Fibroblast of lung (primary cell): ENCODE measurements at regions not wholly inside any gene's neighbourhood (a gene's known extent, or its start where the extent isn't known, plus 50 kb on each side); places are given as distances from the start of the nearest gene placed in this dataset.

Source experiments
- DNase-seq, 2 donors: peaks; one replicate each; pipeline versions ENCODE4 v3.0.0 to v3.0.0-alpha.2; 2010; ENCODE audit warnings: low read depth in 2 of 2
- H2AFZ ChIP-seq: 2 replicates; pipeline ENCODE4 v1.5.1; 2012; ENCODE audit warnings: low read length, control low read depth, inconsistent platforms
- H3K27ac ChIP-seq: 2 replicates; pipeline ENCODE4 v1.5.1; 2011; ENCODE audit warnings: low read length, control low read depth; ENCODE audit not compliant: insufficient read depth
- H3K27me3 ChIP-seq: 2 replicates; pipeline ENCODE4 v1.5.1; 2011; ENCODE audit warnings: mild to moderate bottlenecking, low read length; ENCODE audit not compliant: control insufficient read depth, insufficient read depth
- H3K36me3 ChIP-seq: 2 replicates; pipeline ENCODE4 v1.5.1; 2011; ENCODE audit warnings: low read length; ENCODE audit not compliant: control insufficient read depth, insufficient read depth
- H3K4me1 ChIP-seq: 2 replicates; pipeline ENCODE4 v1.5.1; 2011; ENCODE audit warnings: low read length; ENCODE audit not compliant: control insufficient read depth, insufficient read depth; ENCODE audit errors: extremely low read depth
- H3K4me2 ChIP-seq: 2 replicates; pipeline ENCODE4 v1.5.1; 2011; ENCODE audit warnings: low read length, control low read depth; ENCODE audit not compliant: insufficient read depth; ENCODE audit errors: extremely low read depth
- H3K4me3 ChIP-seq, 4 experiments: fragments of 200-600 bp in 1 of 4; sonication (generic) in 1 of 4; replicated peaks in 1 of 4; 2 replicates each; pipeline ENCODE4 v1.5.1; 2011 to 2016; ENCODE audit warnings: low read length in 4 of 4, low read depth in 3 of 4, mild to moderate bottlenecking in 3 of 4, control low read depth in 2 of 4, inconsistent platforms in 1 of 4, mixed read lengths in 1 of 4; ENCODE audit not compliant: insufficient read depth in 1 of 4; ENCODE audit errors: control extremely low read depth in 1 of 4
- H3K79me2 ChIP-seq: 2 replicates; pipeline ENCODE4 v1.5.1; 2012; ENCODE audit warnings: mild to moderate bottlenecking, low read length, inconsistent platforms; ENCODE audit not compliant: control insufficient read depth, insufficient read depth
- H3K9ac ChIP-seq: 2 replicates; pipeline ENCODE4 v1.5.1; 2011; ENCODE audit warnings: mild to moderate bottlenecking, low read length, control low read depth; ENCODE audit not compliant: insufficient read depth
- H3K9me3 ChIP-seq: 2 replicates; pipeline ENCODE4 v1.5.1; 2012; ENCODE audit warnings: low read depth, low read length; ENCODE audit not compliant: control insufficient read depth, insufficient read depth
- H4K20me1 ChIP-seq: 2 replicates; pipeline ENCODE4 v1.5.1; 2011; ENCODE audit warnings: low read length; ENCODE audit not compliant: control insufficient read depth, insufficient read depth; ENCODE audit errors: extremely low read depth
- EZH2 ChIP-seq: IDR thresholded peaks from 2 replicates; pipeline ENCODE4 v1.5.1; 2012; ENCODE audit warnings: low read length, control low read depth, mild to moderate bottlenecking; ENCODE audit errors: missing control alignments
- TF ChIP-seq, protein P1 (sequence below), 2 donors: IDR thresholded peaks in 1 of 2; conservative IDR thresholded peaks in 1 of 2; 1 replicate in 1 of 2; 2 replicates in 1 of 2; pipeline ENCODE4 v1.5.1; 2011 to 2012; ENCODE audit warnings: low read length in 2 of 2, control low read depth in 1 of 2, inconsistent platforms in 1 of 2, low read depth in 1 of 2, mild to moderate bottlenecking in 1 of 2

DNA sequence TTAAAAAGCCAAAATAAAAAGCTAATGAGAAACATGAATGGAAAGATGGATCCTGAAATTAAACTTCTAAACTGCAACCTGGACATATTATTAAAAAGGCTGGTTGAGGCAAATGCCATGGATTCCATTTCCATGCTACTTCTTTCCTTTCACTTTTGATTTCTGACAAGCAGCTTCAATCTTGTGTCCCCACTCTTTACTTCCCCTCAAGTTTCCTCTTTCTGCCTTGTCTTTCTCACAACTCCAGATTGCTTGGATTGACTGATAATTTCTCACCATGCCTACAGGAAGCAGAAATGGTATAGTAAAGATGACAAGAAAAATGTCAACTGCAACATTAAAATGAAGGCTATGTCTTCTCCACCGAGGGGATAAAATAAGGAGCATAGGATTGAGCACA lies 1136.7 kb downstream of the TUSC7 start:
- H3K4me3 ChIP-seq, result peak overlapping the region in 1 of 4 experiments; percentile 5
- no peaks in the 10 kb centered on the region for H4K20me1 ChIP-seq
- H3K36me3 ChIP-seq, result no peaks in the 10 kb centered on the region
- H2AFZ ChIP-seq, result no peak overlapping the region
- TF ChIP-seq, protein P1, sequence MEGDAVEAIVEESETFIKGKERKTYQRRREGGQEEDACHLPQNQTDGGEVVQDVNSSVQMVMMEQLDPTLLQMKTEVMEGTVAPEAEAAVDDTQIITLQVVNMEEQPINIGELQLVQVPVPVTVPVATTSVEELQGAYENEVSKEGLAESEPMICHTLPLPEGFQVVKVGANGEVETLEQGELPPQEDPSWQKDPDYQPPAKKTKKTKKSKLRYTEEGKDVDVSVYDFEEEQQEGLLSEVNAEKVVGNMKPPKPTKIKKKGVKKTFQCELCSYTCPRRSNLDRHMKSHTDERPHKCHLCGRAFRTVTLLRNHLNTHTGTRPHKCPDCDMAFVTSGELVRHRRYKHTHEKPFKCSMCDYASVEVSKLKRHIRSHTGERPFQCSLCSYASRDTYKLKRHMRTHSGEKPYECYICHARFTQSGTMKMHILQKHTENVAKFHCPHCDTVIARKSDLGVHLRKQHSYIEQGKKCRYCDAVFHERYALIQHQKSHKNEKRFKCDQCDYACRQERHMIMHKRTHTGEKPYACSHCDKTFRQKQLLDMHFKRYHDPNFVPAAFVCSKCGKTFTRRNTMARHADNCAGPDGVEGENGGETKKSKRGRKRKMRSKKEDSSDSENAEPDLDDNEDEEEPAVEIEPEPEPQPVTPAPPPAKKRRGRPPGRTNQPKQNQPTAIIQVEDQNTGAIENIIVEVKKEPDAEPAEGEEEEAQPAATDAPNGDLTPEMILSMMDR (conservative IDR thresholded peaks at IDR 0.05 in 1 of 2, IDR thresholded peaks at IDR 0.05 in 1 of 2; ENCODE audit: low read depth in 1 of 2, low read length in 2 of 2), result no peak
- no peak for TF ChIP-seq EZH2
- peak overlapping the region; percentile 64 for H3K4me2 ChIP-seq
- no peak overlapping the region for H3K27ac ChIP-seq
- no peak for DNase-seq
- no peaks in the 10 kb centered on the region for H3K79me2 ChIP-seq
- no peaks in the 10 kb centered on the region for H3K4me1 ChIP-seq
- H3K9me3 ChIP-seq, result no peaks in the 10 kb centered on the region
- H3K9ac ChIP-seq, result no peak overlapping the region
- no peaks in the 10 kb centered on the region for H3K27me3 ChIP-seq

DNA sequence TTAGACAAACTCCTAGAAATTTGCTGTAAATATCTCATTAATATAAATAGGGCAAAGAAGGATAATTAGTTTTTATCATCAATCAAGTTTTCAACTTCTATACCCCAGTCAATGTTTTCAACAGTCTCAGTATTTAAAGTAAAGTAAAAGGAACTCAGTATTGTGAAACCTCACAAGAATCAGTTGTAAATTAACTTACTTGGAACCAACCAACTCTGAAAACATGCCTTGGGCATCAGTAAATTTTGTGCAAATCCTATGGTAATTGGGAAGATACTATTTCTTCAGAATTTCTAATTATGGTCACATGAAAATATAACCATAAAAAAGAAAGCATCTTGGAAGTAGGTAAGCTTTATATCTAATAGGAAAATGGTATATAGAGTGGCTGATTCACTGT lies 1139.0 kb downstream of the TUSC7 start:
- no peak overlapping the region for H3K4me3 ChIP-seq
- no peaks in the 10 kb centered on the region for H3K79me2 ChIP-seq
- no peak overlapping the region for H3K9ac ChIP-seq
- no peaks in the 10 kb centered on the region for H3K9me3 ChIP-seq
- H3K4me1 ChIP-seq, result no peaks in the 10 kb centered on the region
- H4K20me1 ChIP-seq, result no peaks in the 10 kb centered on the region
- H3K4me2 ChIP-seq, result no peak overlapping the region
- TF ChIP-seq, protein P1 (conservative IDR thresholded peaks at IDR 0.05 in 1 of 2, IDR thresholded peaks at IDR 0.05 in 1 of 2; ENCODE audit: low read depth in 1 of 2, low read length in 2 of 2), result no peak
- TF ChIP-seq EZH2, result no peak
- no peak for DNase-seq
- no peaks in the 10 kb centered on the region for H3K27me3 ChIP-seq
- no peaks in the 10 kb centered on the region for H3K36me3 ChIP-seq
- H2AFZ ChIP-seq, result no peak overlapping the region
- H3K27ac ChIP-seq, result no peak overlapping the region

DNA sequence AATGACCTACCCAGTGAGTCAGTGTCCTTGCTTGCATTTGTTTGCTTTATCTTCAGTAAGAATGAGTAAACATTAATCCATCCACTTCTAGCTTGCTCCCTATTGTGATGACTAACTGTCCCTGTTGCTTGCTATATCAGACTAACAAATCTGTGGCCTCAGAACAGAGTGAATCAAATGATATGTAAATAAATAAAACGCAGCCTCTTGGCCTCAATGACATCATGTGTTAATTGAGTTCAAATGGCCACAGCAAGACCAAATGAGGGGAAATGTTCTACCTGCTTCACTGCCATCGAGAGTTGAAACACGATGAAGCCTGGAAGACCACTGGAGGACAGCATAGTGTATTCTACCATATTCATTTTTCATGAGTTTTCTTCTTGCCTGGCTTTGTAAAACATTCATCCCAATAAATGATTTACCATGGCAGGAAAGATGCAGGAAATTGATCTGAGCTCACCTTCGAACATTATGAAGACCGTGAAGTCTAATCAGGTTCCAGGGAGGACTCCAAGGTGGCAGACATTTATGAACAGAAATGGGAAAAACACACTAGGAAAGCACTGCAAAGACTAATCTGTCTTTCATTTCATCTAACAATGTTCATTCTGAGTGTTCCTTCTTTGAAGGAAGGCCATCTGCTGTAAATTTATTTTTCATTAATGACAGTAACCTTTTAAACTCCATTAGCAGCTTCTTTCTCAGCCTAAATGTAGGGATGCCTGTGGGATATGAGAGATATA lies 1144.5 kb downstream of the TUSC7 start:
- Histone ChIP-seq H3K4me3 (no peak overlapping the region), H3K36me3 (no peaks in the 10 kb centered on the region), H3K4me2 (no peak overlapping the region), H3K9me3 (no peaks in the 10 kb centered on the region), H3K79me2 (no peaks in the 10 kb centered on the region), H3K4me1 (no peaks in the 10 kb centered on the region), H3K27me3 (no peaks in the 10 kb centered on the region), H3K27ac (no peak overlapping the region), H2AFZ (no peak overlapping the region), H3K9ac (no peak overlapping the region), H4K20me1 (no peaks in the 10 kb centered on the region)
- peak; percentile 87 to 88 for DNase-seq
- TF ChIP-seq, protein P1 (conservative IDR thresholded peaks at IDR 0.05 in 1 of 2, IDR thresholded peaks at IDR 0.05 in 1 of 2; ENCODE audit: low read depth in 1 of 2, low read length in 2 of 2), result no peak
- no peak for TF ChIP-seq EZH2
